ENCODE measurements at regions not wholly inside any gene's neighbourhood (a gene's known extent, or its start where the extent isn't known, plus 50 kb on each side); places are given as distances from the start of the nearest gene placed in this dataset.
A peak's percentile ranks its signal among the peaks of the same experiment; 100 is the strongest.

DNA sequence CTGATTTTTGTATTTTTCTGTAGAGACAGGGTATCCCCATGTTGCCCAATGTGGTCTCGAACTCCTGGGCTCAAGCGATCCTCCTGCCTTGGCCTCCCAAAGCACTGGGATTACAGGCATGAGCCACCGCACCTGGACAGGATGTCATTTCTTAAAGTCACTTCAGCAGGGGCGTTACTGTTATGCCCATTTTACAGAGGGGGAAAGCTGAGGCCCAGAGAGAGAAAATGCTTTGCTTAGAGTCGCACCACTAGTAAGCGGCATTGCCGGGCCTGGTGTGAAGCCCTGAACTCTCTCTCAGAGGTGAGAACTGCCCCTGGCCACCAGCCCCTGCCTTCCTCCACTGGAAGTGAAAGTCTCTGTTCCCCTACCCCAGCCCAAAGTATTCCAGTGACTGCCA, 207.0 kb downstream of the PHETA1 start:
- no peak for DNase-seq (ENCODE audit: low spot score)
- no peak for ATAC-seq

DNA sequence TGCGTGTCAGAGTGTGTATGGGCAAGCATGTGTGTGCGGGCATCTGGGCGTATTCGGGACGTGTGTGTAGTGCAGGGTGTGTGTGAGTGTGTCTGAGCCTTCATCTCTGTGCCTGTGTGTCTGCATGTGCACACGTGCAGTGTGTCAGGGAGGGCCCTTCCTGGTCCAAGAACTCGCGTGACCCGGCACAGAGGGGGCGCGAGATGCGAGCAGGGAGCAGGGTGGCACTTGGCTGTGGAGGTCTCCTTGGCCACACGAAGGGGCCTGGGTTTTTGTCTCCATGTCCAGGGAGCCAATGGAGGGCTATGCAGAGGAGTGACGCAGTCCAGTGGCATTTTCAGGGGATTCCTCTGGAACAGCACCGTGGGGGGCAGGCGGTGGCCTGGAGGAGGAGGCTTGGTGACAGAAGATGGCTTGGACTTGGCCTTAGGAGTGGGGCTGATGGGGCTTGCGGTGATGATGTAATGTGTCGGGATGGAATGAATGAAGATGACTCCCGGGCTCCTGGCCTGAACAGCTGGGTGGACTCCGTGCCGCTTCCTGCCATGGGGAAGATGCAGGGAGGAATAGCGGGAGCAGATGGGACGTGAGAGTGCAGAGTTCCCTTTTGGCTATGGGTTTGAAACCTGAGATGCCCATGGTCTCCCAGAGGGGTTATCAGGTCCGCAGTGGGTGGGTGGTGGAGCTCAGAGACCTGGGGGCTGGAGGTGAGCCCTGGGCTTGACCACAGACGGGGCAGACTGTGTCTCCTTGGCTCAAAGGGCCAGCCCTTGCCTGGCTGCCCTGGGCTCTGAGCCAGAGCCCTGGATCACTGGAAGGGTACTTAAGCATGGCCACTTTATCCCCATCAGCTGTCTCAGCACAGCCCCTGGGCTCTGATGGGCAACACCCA, 208.3 kb downstream of the PHETA1 start:
- ATAC-seq (no peak), DNase-seq (ENCODE audit: low spot score) (no peak)

DNA sequence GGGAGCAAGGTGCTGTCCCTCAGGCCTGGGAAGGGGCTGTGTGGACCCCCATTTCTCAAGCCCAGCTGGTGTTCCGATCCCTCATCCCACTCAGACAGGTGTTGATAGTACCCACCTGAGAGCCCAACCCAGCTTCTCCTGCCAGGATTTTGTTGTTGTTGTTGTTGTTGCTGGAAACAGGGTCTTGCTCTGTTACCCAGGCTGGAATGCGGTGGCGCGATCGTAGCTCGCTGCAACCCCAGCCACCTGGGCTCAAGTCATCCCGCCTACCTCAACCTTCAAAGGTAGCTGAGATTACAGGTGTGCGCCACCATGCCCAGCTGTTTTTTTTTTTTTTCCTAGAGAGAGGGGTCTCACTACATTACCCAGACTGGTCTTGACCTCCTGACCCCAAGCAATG, 209.9 kb downstream of the PHETA1 start:
- ATAC-seq (no peak), DNase-seq (ENCODE audit: low spot score) (no peak)

DNA sequence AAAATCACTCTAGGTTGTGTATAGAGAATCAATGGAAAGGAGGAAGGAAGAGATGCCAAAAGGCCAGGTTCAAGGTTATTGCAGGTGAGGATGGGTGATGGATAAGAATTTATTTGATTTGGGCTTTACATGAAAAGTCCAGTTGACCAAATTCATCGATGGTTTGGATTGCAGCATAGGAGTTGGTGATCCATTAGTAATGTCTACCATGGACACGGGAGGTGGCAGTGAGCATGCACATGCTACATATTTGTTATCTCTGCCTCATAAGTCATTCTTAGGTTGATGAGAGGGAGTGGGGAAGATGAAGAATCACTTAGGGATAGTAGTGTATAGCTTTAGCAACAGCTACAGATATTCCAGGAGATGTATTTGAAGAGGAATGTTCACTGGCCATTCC, 211.4 kb downstream of the PHETA1 start:
- no peak for ATAC-seq
- DNase-seq (ENCODE audit: low spot score), result no peak

DNA sequence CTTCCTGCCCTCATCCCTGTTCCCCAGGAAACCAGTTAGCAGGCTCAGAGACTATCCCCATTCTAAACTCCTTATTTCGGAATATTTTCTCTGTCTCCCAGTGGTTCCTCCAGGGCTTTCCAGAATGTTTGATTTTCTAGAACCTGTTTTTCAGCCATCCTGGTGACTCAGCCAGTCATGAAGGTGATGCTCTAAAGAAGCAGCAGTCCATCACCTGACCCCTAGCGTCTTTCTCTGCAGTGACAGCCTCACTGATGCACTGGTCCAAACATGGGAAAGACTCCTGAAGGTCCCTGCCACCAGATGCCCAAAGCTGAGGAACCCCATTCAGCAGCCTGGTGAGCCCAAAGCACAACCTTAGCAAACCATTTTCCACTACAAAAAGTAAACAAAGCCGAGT, 212.6 kb downstream of the PHETA1 start:
- no peak for ATAC-seq
- no peak for DNase-seq (ENCODE audit: low spot score)

DNA sequence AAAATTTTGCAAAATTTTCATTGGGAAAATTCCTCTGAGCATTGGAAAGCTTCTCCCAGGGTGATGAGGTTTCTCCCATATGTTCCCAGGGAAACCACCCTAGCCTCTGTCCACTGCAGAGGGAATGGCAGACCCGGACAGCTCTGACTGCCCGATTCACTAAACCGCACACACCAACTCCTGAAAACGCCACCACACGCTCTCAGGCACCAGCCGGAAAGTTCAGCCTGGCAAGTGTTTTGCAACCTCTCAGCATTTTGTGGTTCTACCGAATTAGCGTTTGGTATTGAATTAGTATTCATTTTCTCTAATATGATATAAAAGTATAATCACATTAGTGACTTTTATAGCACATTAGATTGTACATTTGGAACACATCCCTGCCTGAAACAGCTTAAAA, 213.4 kb downstream of the PHETA1 start:
- ATAC-seq, result no peak
- no peak for DNase-seq (ENCODE audit: low spot score)

DNA sequence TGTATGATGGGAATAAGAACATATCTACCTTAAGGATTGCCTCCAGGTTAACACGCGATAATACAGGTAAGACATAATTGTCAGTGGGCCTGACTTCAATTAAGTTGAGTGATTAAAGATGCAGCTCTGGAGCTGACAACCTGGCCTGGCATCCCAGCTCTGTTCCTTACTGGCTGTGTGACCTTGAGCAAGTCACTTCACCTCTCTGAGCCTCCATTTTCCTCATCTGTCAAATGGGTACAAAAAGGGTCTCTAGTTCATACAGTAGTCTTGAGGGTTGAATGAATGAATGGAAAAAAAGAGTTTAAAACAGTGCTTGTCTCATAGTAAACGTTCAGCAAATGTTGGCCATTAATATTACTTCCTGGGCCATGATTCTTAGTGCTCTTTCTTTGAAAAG, 213.9 kb downstream of the PHETA1 start:
- ATAC-seq (no peak), DNase-seq (ENCODE audit: low spot score) (no peak)

DNA sequence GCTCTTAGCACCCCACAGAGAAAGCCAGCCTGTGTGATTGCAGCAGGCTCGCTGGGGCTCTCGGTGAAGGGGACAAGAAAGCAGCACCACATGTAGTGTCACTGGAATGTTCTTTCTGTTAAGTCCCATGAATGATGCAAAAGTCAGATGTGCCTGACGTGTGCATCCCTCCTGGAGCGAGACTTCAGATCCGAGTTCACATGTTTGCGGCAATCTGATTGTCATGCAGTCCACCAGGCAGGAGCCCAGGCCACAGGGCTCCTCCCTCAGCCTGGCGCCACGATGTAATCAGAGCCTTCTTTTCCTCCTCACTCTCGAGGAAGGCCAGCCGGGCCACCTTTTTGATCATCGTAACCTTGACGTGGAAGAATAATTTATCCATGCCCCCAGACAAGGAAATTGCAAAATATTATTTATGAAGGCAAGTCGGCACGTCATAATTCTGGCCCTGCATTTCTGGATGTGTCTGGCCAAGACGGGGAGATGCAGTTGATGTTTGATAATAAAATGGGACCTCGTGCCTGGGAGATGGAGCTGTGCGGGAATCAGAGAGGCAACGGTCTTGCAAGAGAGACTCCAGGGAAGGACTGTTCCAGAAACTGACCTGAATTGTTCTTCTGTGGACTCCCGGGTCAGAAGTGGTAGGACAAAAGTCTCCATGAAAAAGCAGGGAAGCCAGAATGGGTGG, 214.6 kb downstream of the PHETA1 start:
- no peak for DNase-seq (ENCODE audit: low spot score)
- ATAC-seq, result no peak

DNA sequence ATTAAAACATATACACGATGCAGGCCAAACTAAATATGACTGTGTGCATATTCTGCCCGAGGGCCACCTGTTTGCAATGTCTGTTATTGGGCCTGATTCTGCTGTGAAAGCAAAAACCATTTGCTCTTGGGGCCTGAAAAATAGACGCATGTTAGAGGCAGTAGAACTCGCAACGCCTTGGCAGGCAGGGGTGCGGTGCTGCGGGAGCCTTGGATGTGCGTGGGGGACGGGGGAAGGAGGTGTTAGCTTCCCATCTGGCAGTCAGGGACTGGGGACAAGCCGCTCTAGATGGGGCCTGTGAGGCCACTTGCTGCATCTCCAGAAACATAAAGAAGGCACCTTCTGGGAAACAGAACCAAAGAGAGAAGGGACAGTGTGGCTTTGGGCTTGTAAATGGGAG, 216.3 kb downstream of the PHETA1 start:
- DNase-seq (ENCODE audit: low spot score) (no peak), ATAC-seq (no peak)

DNA sequence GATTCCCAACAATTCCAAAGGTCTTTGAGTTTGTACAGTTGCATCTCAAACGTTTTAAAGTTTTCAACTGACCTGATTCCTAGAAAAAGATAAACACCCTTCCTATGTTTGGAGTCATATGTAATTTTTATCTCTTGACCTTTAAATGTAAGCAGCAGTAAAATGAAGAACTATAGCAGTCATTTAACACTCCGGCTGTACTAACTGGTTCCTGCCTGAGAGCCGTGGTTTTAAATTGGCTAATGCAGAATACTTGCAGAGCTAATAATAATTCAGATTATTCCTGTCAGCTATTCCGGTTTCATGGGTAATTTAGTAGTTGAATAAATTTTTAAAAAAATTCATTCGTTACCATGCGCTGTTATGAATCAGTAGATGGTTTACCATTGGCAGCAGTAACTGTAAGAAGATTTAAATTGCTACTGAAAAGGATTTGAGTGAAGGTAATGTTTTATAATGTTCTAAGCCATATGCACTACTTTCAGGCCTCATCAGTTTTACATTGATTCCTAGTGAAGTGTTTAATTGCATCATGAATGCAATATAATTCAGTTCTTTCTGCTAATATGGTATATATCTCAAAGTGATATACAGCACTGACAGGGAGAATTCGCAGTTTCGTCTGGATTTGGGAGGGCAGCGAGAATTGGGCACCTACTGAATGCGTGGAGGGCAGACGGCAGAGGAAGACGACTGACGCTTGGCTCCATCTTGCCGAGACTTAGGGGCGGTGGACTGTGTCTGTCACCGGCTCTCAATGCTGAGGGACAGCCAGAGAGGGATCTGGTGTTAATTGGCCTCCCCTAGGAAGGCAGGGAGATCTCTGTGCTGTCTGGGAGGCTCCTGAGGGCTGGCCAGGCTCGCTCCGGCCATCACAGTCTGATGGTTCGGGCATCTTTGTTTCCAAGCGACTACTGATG, 217.7 kb downstream of the PHETA1 start:
- DNase-seq (ENCODE audit: low spot score) (no peak), ATAC-seq (no peak)

DNA sequence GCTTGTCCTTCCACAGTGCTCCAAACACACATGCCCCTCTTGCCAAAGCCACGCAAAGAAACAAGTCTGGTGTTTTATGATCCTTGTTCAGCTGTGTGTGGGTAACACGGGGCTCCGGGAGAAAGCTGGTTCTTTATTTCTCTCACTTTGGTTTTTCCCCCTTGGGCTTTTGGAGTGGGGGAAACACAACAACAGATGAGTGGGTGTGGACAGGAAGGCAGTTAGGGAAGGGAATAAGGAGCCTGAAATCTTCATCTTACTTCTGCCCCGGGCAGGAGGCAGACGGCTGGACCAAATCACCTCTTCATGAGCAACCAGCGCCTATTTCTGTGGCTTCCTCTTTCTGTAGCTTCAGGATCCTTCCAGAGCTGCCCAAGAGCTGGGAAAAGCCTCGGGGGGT, 218.5 kb downstream of the PHETA1 start:
- no peak for DNase-seq (ENCODE audit: low spot score)
- no peak for ATAC-seq

DNA sequence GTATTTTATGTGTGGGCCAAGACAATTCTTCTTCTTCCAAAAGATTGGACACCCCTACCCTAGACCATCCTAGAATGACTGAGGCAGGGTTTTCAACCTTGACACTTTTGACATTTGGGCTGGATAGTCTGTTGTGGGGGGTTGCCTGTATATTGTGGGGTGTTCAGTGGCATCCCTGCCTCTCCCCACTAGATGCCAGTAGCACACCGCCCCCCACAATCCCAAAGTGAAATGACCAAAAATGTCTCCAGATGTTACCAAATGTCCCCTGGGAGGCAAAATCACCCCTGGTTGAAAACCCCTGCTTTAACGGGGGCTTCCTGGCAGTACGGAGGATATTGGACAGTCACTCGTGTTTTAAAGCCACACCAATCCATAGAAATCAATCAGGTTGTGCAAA, 219.6 kb downstream of the PHETA1 start:
- ATAC-seq, result no peak

DNA sequence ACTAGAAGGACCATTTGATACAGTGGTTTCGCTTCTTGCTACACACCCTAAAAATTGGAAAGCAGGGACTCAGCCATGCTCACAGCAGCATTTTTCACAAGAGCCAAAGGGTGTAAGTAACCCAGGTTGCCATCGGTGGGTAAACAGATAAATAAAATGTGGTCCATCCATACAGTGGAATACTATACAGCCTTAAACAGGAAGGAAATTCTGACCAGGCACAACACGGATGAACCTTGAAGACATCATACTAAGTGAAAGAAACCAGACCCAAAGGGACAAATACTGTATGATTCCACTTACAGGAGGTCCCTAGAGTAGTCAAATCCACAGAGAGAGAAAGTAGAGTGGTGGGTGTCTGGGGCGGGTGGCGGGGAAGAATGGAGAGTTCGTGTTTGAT, 220.9 kb downstream of the PHETA1 start:
- DNase-seq (ENCODE audit: low spot score), result no peak
- ATAC-seq, result no peak

More for the DNA sequence above, 219.6 kb downstream of the PHETA1 start:
- no peak for DNase-seq (ENCODE audit: low spot score)

DNA sequence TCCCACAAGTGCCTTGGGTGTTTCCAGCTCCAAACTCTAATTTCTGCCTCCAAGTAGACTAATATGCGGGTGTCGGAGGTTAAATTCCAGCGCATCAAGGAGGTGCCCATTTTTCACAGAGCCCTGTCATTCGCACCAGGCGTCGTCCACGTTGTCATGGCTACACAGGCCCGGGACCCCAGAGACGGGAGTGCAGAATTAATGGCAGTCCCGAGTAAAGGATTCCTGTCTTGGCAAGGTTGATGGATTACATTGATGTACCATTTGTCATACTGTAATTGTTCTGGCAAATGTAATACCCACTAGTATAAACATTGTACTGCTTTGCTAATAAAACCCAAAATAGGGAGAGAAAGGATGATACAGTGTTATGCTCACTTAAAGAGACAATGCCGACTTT, 222.9 kb upstream of the MYL2 start:
- ATAC-seq, result no peak
- DNase-seq (ENCODE audit: low spot score), result no peak

DNA sequence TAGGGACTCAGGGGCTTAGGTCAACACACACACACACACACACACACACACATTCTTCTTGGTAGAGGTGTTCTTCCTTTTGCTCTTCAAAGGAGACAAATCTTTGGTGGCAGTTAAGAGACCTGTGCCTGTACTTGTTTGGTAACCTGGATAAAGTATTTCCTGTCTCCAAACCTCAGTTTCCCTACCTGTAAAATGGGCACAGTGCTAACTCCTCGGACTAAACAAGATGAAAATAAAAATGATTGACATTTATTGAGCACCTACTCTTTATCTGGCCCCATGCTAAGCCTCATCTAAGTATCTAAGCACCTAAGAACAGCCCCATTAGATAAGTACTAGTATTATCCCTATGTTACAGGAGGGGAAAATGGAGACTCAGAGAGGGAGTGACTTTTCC, 220.8 kb upstream of the MYL2 start:
- ATAC-seq (no peak), DNase-seq (ENCODE audit: low spot score) (no peak)

DNA sequence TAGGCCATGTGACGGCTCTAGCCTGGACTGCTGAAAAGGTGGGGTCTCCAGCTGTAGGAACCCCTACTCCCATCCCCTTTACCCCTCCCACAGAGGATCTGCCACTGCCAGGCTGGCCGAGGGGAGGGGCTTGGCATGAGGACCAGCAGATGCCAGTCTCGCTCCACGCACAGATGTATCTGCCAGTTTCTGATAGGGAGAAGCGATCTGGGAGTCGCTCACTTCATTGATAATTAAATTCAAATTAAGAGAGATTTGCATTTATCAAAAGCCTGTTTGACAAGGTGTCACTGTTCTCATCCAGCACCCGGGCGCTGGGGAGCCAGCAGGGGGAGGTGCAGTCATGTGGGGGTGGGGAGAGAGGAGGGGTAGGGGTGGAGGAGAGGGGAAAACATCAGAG, 217.6 kb upstream of the MYL2 start:
- ATAC-seq, result peak; percentile 26

DNA sequence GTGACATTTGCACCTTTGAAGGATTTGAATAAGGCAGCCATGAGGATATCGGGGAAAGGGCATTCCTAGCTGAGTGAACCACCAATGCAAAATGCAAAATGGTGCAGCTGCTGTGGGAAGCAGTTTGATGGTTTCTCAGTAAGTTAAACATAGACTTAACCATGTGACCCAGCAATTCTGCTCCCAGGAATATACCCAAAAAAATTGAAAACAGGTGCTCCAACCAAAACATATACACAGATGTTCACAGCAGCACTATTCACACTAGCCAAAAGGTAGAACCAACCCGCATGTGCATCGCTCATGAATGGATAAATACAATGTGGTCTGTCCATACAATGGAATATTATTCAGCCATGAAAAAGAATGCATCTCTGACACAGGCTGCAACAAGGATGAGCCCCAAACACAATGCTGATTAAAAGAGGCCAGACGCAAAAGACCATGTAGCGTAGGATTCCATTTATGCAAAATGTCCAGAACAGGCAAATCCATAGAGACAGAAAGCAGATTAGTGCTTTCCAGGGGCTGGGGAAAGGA, 215.0 kb upstream of the MYL2 start:
- DNase-seq (ENCODE audit: low spot score), result no peak
- ATAC-seq, result no peak

More for the DNA sequence above, 217.6 kb upstream of the MYL2 start:
- no peak for DNase-seq (ENCODE audit: low spot score)

DNA sequence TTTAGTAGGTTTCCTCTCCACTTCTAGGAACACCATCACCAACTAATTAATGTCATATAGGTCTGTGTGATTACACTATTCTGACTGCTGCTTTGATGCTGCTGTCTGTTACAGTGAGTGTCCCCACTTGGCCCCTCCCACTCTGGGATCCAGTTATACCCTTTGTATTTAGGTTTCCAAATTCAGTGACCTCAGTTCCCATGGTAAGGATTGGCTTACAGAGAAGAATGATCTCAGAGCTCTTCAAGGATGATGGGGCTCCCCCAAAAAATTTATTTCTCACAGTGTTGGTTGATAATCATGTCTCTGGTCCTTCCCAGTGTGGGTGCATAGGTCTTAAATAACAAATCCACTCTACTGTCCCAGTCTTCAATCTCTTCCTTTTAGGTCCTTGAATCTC, 210.0 kb upstream of the MYL2 start:
- ATAC-seq (no peak), DNase-seq (ENCODE audit: low spot score) (no peak)

DNA sequence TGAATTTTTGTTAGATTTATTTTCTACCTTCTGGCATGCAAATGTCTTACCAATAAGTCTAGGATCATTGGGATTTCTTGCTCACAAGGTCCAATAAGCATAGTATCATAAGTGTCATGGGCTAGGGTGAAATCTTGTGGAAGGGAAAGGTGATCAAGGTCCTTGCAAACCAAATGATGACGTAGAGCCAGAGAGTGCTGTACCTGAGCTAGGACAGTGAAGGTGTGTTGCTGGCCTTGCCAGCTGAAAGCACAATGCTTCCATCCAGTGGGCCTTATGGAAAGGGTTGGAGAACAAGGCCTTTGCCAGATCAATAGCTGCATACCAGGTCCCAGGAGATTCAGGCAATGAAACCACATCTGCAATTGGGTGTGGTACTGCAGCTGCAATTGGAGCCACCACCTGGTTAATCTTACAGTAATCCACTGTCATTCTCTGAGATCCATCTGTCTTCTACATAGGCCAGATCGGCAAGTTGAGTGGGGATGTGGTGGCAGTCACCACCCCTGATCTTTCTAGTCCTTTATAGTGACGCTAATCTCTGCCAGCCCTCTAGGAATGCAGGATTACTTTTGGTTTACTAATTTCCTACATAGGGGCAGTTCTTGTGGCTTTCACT, 208.9 kb upstream of the MYL2 start:
- ATAC-seq, result peak; percentile 25

DNA sequence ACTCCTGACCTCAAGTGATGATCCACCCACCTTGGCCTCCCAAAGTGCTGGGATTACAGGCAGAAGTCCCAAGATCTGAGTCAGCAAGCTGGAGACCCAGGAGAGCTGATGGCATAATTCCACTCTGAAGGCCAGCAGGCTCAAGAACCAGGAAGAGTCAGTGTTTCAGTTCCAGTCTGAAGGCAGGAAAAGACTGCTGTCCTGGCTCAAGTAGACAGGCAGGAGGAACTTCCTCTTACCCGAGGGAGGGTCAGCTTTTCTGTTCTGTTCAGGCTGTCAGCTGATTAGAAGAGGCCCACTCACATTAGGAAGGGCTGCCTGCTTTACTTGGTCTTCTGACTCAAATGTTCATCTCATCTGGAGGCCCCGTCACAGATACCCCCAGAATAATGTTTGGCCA, 206.0 kb upstream of the MYL2 start:
- DNase-seq (ENCODE audit: low spot score) (no peak), ATAC-seq (peak; percentile 52)

More for the DNA sequence above, 208.9 kb upstream of the MYL2 start:
- no peak for DNase-seq (ENCODE audit: low spot score)

DNA sequence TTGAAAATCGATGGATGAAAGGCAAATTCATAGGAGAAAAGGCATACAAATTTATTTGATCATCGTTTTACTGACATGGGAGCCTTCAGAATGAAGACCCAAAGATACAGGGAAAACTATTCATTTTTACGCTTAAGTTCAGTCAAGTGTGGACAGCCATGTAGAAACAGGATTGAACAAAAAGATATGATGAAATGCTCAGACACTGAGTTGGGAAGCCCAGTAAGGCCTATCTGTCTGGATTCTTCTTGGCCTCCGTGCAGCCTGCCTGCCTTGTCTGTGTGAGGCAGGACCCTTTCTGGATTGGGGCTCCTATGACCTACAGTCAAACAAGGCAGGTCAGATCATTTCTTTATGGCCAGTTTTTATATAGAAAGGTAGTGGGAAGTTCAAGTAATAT, 203.8 kb upstream of the MYL2 start:
- no peak for ATAC-seq
- no peak for DNase-seq (ENCODE audit: low spot score)
